ENCODE measurements at regions not wholly inside any gene's neighbourhood (a gene's known extent, or its start where the extent isn't known, plus 50 kb on each side); places are given as distances from the start of the nearest gene placed in this dataset.

- TF ChIP-seq REST (IDR thresholded peaks at IDR 0.05; ENCODE audit: insufficient read depth in 1 of 2, low read depth in 2 of 2, low read length in 2 of 2) (no peak), TAF1 (IDR thresholded peaks at IDR 0.05; ENCODE audit: borderline replicate concordance, insufficient read depth, low read length) (no peak), POLR2AphosphoS5 (IDR thresholded peaks at IDR 0.05; ENCODE audit: low read depth, low read length) (no peak)
Observed at GRCh38 chr2:52862801-52863200, 904.8 kb upstream of the CHAC2 start.

All from PFSK-1 (cell line).